ENCODE measurements at regions not wholly inside any gene's neighbourhood (a gene's known extent, or its start where the extent isn't known, plus 50 kb on each side); places are given as distances from the start of the nearest gene placed in this dataset.
A peak's percentile ranks its signal among the peaks of the same experiment; 100 is the strongest.
"Not testable (repeated sequence)": the region's sequence is repeated elsewhere in the genome, so short reads cannot be mapped to it uniquely, and the experiment has no call there.

DNA sequence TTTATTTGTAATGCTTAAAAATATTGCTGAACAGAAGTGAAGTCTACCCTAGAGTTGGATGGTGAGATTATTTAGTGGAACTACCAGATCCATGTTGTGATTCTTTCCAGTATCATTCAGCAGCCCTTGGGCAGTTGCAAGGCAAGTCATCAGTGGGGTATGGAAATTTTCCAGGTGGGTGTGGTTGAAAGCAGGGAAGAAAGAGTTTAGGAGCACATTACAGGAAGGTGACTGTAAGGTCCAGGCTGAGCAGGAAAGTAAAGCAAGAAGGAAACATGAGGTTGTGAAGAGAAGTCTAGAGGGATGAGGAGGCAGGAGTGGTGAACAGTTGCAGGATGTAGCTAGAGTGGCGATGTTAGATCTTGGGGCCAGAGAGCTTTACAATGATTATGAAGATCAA lies 178.0 kb upstream of the ROPN1B start:
- H3K9me3 Mint-ChIP-seq; H3K4me1 ChIP-seq (ENCODE audit: insufficient read depth, low read length); DNase-seq; ATAC-seq (ENCODE audit: poor library complexity); H3K4me3 Mint-ChIP-seq; H3K36me3 Mint-ChIP-seq (ENCODE audit: low read depth); H3K27me3 ChIP-seq (ENCODE audit: control insufficient read depth in 1 of 2, insufficient read depth in 2 of 2, low read length in 2 of 2); H3K27ac Mint-ChIP-seq; H3K4me3 ChIP-seq (ENCODE audit: low read length); H3K9me3 ChIP-seq (ENCODE audit: control insufficient read depth in 1 of 2, insufficient read depth in 1 of 2, low read length in 2 of 2); POLR2A ChIA-PET; H3K36me3 ChIP-seq (ENCODE audit: insufficient read depth, low read length); H3K27ac ChIP-seq (ENCODE audit: low read depth in 1 of 2, low read length in 2 of 2); CTCF ChIA-PET; H3K4me1 Mint-ChIP-seq (ENCODE audit: low read depth); intact Hi-C loops (cut with DNase I, micrococcal nuclease): not testable (repeated sequence)
- H3K27me3 Mint-ChIP-seq = peaks cover 47% of the 10 kb centered on the region

- POLR2A ChIA-PET; DNase-seq; H3K4me1 ChIP-seq (ENCODE audit: insufficient read depth, low read length); H3K27ac ChIP-seq (ENCODE audit: low read depth in 1 of 2, low read length in 2 of 2); H3K27ac Mint-ChIP-seq; H3K4me3 ChIP-seq (ENCODE audit: low read length); H3K27me3 Mint-ChIP-seq; H3K4me3 Mint-ChIP-seq; H3K27me3 ChIP-seq (ENCODE audit: control insufficient read depth in 1 of 2, insufficient read depth in 2 of 2, low read length in 2 of 2); H3K4me1 Mint-ChIP-seq (ENCODE audit: low read depth); intact Hi-C loops (cut with DNase I, micrococcal nuclease); H3K36me3 Mint-ChIP-seq (ENCODE audit: low read depth); H3K36me3 ChIP-seq (ENCODE audit: insufficient read depth, low read length); ATAC-seq (ENCODE audit: poor library complexity); CTCF ChIA-PET: not testable (repeated sequence)
- H3K9me3 ChIP-seq (ENCODE audit: control insufficient read depth in 1 of 2, insufficient read depth in 1 of 2, low read length in 2 of 2) = peaks cover 15% of the 10 kb centered on the region in 2 experiments
- peaks cover 19% of the 10 kb centered on the region for H3K9me3 Mint-ChIP-seq
Observed at GRCh38 chr3:125810010-125810409, 159.0 kb upstream of the ROPN1B start.

GRCh38 chr3:125822175-125822574 lies 146.8 kb upstream of the ROPN1B start:
- H3K27me3 Mint-ChIP-seq; H3K9me3 Mint-ChIP-seq; POLR2A ChIA-PET; H3K36me3 ChIP-seq (ENCODE audit: insufficient read depth, low read length); CTCF ChIA-PET; H3K36me3 Mint-ChIP-seq (ENCODE audit: low read depth); ATAC-seq (ENCODE audit: poor library complexity); H3K27me3 ChIP-seq (ENCODE audit: control insufficient read depth in 1 of 2, insufficient read depth in 2 of 2, low read length in 2 of 2); H3K4me3 ChIP-seq (ENCODE audit: low read length); H3K4me3 Mint-ChIP-seq; H3K4me1 ChIP-seq (ENCODE audit: insufficient read depth, low read length); intact Hi-C loops (cut with DNase I, micrococcal nuclease); H3K4me1 Mint-ChIP-seq (ENCODE audit: low read depth); H3K27ac Mint-ChIP-seq; H3K27ac ChIP-seq (ENCODE audit: low read depth in 1 of 2, low read length in 2 of 2): not testable (repeated sequence)
- peaks cover 0 to 11% of the 10 kb centered on the region in 2 experiments for H3K9me3 ChIP-seq (ENCODE audit: control insufficient read depth in 1 of 2, insufficient read depth in 1 of 2, low read length in 2 of 2)
- peak in 9 of 14 experiments; percentile 11 to 58 (median 35) for DNase-seq

DNA sequence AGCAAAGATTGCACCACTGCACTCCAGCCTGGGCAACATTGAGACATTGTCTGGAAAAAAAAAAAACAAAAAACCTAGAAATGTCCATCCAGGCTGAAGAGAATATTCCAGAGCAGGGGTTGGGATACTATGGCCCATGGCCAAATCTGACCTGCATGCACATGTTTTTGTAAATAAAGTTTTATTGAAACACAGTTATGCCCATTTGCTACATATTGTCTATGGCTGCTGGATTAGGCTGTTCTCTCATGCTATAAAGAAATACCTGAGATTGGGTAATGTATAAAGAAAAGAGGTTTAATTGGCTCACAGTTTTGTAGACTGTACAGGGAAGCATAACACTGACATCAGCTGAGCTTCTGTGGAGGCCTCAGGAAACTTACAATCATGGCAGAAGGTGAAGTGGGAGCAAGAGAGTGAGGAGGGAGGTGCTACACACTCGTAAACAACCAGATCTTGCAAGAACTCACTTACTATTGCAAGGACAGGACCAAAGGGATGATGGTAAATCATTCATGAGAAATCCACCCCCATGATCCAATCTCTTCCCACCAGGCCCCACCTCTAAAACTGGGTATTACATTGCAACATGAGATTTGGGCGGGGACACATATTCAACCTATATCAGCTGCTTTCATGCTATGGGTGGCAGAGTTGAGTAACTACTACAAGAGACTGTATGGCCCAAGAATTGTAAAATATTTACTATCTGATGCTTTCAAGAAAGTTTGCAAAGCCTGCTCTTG lies 137.8 kb upstream of the ROPN1B start:
- H3K27ac Mint-ChIP-seq; CTCF ChIA-PET; H3K4me1 ChIP-seq (ENCODE audit: insufficient read depth, low read length); H3K4me3 ChIP-seq (ENCODE audit: low read length); H3K27ac ChIP-seq (ENCODE audit: low read depth in 1 of 2, low read length in 2 of 2); intact Hi-C loops (cut with DNase I, micrococcal nuclease); H3K27me3 ChIP-seq (ENCODE audit: control insufficient read depth in 1 of 2, insufficient read depth in 2 of 2, low read length in 2 of 2); H3K27me3 Mint-ChIP-seq; H3K9me3 ChIP-seq (ENCODE audit: control insufficient read depth in 1 of 2, insufficient read depth in 1 of 2, low read length in 2 of 2); ATAC-seq (ENCODE audit: poor library complexity); H3K4me1 Mint-ChIP-seq (ENCODE audit: low read depth); DNase-seq; H3K36me3 ChIP-seq (ENCODE audit: insufficient read depth, low read length); H3K4me3 Mint-ChIP-seq; POLR2A ChIA-PET: not testable (repeated sequence)
- peaks cover 13% of the 10 kb centered on the region for H3K9me3 Mint-ChIP-seq
- H3K36me3 Mint-ChIP-seq (ENCODE audit: low read depth) = peaks cover 11% of the 10 kb centered on the region

DNA sequence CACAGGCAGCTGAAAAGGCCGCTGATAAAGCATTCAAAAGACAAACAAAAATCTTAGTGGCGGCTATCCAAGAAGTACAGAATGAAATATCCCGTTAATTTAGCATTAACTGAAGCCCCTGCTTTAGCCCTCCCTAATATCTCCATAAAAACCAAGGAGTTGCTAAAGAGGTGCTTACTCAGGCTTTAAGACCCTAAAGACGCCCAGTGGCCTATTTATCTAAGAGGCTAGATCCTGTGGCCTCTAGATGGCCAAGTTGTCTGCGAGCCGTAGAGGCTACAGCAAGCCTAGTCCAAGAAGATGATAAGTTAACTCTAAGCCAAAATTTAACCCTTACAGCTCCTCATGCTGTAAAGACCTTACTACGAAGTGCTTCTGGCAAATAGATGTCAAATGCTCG lies 133.4 kb upstream of the ROPN1B start:
- H3K9me3 Mint-ChIP-seq; CTCF ChIA-PET; H3K4me3 Mint-ChIP-seq; H3K4me3 ChIP-seq (ENCODE audit: low read length); H3K27ac Mint-ChIP-seq; intact Hi-C loops (cut with DNase I, micrococcal nuclease); H3K36me3 ChIP-seq (ENCODE audit: insufficient read depth, low read length); H3K4me1 ChIP-seq (ENCODE audit: insufficient read depth, low read length); H3K36me3 Mint-ChIP-seq (ENCODE audit: low read depth); POLR2A ChIA-PET; ATAC-seq (ENCODE audit: poor library complexity); H3K9me3 ChIP-seq (ENCODE audit: control insufficient read depth in 1 of 2, insufficient read depth in 1 of 2, low read length in 2 of 2); H3K27me3 Mint-ChIP-seq; DNase-seq; H3K27me3 ChIP-seq (ENCODE audit: control insufficient read depth in 1 of 2, insufficient read depth in 2 of 2, low read length in 2 of 2); H3K4me1 Mint-ChIP-seq (ENCODE audit: low read depth): not testable (repeated sequence)
- peak overlapping the region in 1 of 2 donors; percentile 72 for H3K27ac ChIP-seq (ENCODE audit: low read depth in 1 of 2, low read length in 2 of 2)

GRCh38 chr3:125836011-125836551 lies 132.9 kb upstream of the ROPN1B start:
- intact Hi-C loops (cut with DNase I, micrococcal nuclease); H3K27me3 ChIP-seq (ENCODE audit: control insufficient read depth in 1 of 2, insufficient read depth in 2 of 2, low read length in 2 of 2); H3K9me3 Mint-ChIP-seq; H3K4me1 ChIP-seq (ENCODE audit: insufficient read depth, low read length); ATAC-seq (ENCODE audit: poor library complexity); H3K4me1 Mint-ChIP-seq (ENCODE audit: low read depth); H3K9me3 ChIP-seq (ENCODE audit: control insufficient read depth in 1 of 2, insufficient read depth in 1 of 2, low read length in 2 of 2); H3K36me3 ChIP-seq (ENCODE audit: insufficient read depth, low read length); POLR2A ChIA-PET; CTCF ChIA-PET; H3K36me3 Mint-ChIP-seq (ENCODE audit: low read depth); H3K27me3 Mint-ChIP-seq: not testable (repeated sequence)
- peak in 13 of 14 experiments; percentile 5 to 78 (median 27) for DNase-seq
- Mint-ChIP-seq H3K27ac (peak overlapping the region; percentile 63), H3K4me3 (peak overlapping the region; percentile 68)
- Histone ChIP-seq H3K27ac (ENCODE audit: low read depth in 1 of 2, low read length in 2 of 2) (peak overlapping the region in 1 of 2 donors; percentile 72), H3K4me3 (ENCODE audit: low read length) (peak overlapping the region; percentile 38)

DNA sequence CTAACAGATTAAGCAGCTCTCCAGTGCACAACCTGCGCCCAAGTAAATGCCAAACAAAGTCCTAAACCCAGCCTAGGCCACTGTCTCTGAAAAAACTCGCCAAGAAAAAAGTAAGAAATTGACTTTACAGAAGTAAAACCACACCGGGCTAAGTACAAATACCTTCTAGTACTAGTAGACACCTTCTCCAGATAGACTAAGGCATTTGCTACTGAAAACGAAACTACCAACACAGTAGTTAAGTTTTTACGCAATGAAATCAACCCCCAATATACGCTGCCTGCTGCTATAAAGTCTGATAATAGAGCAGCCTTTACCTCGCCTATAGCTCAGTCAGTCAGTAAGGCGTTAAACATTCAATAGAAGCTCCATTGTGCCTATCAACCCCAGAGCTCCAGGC lies 132.2 kb upstream of the ROPN1B start:
- peak overlapping the region; percentile 68 for H3K4me3 Mint-ChIP-seq
- Histone ChIP-seq H3K4me3 (ENCODE audit: low read length) (peak overlapping the region; percentile 38), H3K27ac (ENCODE audit: low read depth in 1 of 2, low read length in 2 of 2) (peak overlapping the region in 1 of 2 donors; percentile 72)
- H3K4me1 Mint-ChIP-seq (ENCODE audit: low read depth); H3K9me3 ChIP-seq (ENCODE audit: control insufficient read depth in 1 of 2, insufficient read depth in 1 of 2, low read length in 2 of 2); H3K4me1 ChIP-seq (ENCODE audit: insufficient read depth, low read length); H3K9me3 Mint-ChIP-seq; H3K27me3 ChIP-seq (ENCODE audit: control insufficient read depth in 1 of 2, insufficient read depth in 2 of 2, low read length in 2 of 2); H3K27me3 Mint-ChIP-seq; H3K36me3 ChIP-seq (ENCODE audit: insufficient read depth, low read length); POLR2A ChIA-PET; ATAC-seq (ENCODE audit: poor library complexity); H3K36me3 Mint-ChIP-seq (ENCODE audit: low read depth); CTCF ChIA-PET; intact Hi-C loops (cut with DNase I, micrococcal nuclease): not testable (repeated sequence)
- H3K27ac Mint-ChIP-seq = peak overlapping the region; percentile 63
- DNase-seq = peak in 3 of 14 experiments; percentile 22 to 36 (median 27)

All from CD4-positive, alpha-beta T cell (primary cell).